Hematopoietic multipotent progenitor cell treated with erythropoietin and hydrocortisone succinate and interleukin-3 and kit ligand, for 17 days (in vitro differentiated cells): ENCODE measurements at regions not wholly inside any gene's neighbourhood (a gene's known extent, or its start where the extent isn't known, plus 50 kb on each side); places are given as distances from the start of the nearest gene placed in this dataset.

Experiments
- DNase-seq: peaks from one replicate; pipeline ENCODE4 v3.0.0-alpha.2; 2015; ENCODE audit warnings: low spot score

DNA sequence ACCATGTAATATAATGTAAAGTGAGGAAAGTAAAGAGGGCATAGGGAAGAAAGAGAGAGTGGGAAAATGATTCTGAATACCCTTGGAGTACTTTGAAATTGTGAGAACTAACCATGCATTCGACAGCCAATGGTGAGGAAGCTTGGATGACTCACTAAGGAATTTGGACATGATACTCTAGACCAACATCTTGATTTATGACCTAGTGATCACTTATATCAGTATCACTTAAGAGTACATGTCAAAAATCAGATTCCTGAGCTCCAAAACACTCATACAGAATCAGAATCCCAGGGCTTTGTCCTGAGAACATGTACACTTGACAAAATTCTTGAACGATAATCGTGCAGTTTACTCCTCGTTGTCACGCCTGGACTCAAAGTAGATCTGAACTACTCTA, 1899.8 kb upstream of the PIK3C3 start:
- DNase-seq, result no peak

DNA sequence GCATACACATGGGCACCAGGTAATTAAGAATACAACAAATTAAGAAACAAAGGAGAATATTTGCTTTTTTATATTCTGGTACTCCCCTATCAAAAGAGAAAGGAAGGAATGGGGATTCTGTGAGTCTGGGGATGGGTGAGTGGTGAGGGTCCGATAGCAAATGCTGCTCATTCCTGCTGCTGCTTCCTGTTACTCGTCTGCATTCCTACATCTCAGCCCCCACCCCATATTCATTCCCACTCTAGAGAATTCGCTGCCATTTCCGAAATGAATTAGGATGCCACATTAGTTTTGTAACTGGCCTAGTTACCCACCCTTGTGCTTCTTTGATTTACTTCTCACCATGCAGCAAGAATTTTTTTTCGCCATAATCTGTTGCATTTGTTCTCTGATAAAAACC, 1905.3 kb upstream of the PIK3C3 start:
- DNase-seq, result no peak

DNA sequence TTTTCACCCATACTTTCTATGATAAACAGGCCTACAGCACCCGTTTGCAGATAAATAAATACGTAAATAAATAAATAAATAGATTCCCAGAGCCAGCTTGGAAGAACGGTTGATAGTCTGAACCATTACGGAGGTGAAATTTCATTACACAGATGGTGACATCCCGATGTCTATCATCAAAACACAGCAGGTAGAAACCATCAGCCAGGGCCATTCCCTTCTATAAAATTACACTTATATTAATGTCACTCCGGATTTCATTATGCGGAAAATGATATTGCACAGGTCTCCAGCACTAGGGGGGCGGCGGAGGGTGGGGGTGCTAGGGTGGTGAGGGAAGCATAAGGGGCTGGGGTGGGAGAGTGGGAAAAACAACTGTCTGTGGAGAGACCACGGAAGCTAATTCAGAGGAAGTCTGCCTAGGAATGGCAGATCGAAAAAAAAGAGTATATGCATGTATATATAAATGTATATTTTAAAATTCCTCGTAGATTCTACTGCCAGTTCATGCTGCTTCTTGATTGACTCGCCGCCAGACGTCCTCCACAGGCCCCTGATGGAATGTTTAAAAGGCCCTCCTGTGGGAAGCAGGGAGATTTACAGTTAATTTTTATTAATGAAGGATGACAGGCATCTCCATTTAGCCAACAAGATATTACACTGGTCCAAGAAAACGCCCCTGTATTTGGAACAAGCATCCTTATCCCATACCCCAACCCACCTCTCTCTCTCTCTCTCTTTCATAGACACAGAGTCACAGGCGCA, 1906.0 kb upstream of the PIK3C3 start:
- DNase-seq, result no peak

GRCh38 chr18:40048253-40048652, 1906.8 kb upstream of the PIK3C3 start:
- DNase-seq, result no peak

DNA sequence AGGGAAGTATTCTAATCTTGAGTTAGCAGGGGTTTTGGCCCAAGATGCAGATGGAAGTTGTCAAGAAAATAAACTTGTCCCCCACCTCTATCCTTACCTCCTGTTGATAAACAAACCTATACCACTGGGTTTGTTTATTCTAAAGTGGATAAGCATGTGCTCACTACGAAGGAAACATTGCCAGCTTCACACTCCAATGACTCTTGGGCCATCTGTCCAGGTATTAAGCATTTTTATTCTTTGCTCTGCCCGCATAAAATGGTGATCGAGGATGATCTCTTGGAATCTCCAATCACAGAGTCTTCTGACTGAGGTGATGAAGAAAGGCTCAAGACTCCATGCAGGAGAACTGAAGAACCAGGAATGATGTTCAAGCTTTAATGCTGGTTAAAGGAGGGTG, 1908.4 kb upstream of the PIK3C3 start:
- DNase-seq, result no peak

DNA sequence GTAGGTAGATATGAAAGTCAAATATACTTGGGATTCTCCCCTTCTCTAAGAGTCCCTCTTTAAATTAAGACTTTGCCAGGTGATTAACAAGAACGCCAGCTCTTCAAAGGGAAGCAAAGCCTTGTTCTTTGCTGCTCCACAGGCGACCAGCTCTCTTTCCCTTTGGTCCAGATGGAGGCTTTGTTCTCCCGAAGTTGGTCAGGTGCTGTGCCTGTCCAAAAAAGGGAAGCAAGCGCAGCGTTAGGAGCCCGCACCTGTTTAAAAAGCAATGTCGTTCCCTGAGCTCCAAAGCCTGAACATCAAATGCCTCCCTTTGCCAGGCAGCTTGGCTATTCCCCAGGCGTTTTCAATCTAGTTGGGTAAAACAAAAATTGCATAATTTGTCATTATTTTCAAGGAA, 1913.1 kb upstream of the PIK3C3 start:
- DNase-seq, result no peak

DNA sequence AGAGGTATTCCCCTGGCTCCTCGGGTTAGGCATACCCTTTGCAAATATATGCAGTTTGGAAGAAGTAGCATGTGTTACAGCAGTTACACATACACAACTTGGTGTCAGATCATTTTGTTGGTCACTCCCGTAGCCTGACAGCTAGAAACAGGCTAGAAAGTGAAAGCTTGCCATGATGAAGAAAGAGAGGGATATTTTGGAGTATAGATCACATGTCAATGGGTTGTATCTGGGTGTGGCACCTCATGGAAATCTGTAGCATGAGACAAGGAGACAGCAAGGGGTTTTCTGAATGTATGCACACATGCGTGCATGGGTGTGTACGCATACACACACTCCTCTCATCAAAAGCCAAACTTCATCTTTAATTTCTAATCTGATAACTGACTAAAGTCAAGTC, 1914.5 kb upstream of the PIK3C3 start:
- DNase-seq, result no peak

DNA sequence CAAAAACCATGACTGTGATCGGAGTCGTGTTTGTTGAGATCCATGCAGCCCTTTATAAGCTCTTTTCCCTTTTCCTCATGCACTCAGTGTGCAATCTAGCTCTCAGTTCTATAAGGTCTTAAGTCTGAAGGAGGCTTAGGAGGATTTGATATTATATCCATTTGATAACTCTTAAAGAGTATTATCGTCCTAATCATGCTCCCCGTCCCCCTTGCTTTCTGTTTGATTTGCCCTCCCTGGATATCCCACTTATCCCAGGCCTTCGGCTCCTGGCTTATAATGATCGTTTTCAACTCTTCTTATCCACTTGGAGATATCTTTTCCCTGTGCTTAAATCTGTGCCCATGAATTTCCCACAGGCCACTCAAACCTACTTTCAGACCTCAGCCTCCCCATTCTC, 1917.7 kb upstream of the PIK3C3 start:
- DNase-seq, result no peak

- no peak for DNase-seq
Measured at GRCh38 chr18:40036861-40037260, 1918.2 kb upstream of the PIK3C3 start.

- DNase-seq, result no peak
Measured at GRCh38 chr18:40035966-40036365, 1919.1 kb upstream of the PIK3C3 start.

GRCh38 chr18:40032076-40032475, 1923.0 kb upstream of the PIK3C3 start:
- no peak for DNase-seq

DNA sequence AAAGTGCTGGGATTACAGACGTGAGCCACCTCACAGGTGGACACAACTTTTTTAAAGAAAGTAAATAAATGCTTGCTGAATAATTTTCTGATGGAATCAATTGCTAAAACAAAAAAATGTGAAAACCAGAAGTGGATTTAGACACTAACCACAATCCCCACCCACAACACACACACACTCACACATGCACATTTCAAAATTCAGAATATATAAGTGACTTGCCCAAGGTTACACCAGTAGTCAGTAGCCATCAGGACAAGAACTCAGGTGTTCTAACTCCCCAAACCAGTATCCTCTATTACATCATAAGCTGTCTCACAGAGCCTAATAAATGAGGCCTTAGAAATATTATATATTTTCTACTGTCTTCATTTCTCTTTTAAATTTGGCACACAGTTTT, 1923.6 kb upstream of the PIK3C3 start:
- no peak for DNase-seq

DNA sequence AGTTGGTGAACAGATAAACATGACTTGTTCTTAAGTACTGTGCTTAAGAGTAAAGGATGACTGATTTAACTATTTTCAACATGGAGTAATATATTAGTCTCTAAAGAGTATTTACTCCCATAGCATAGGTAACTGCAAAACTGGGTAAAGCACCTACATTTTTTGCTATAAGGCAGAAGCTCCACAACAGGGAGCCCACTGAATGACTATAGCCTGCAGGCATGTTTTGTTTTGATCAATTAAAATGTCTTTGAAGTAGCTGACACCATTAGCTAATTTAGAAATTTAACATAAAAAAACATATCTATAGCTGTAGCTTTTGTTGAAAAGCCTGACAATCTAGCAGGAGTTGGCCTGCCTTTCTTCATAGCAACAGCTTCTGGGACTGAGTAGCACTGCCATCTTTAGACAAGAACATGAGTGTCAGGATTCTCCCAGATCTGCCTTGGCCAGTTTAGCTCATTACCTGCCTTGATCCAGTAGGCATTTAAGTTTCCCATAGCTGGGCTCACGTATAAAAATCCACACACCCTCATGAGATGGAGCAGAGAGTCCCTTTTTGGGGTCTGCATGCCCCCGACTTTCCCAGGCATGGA, 1935.1 kb upstream of the PIK3C3 start:
- no peak for DNase-seq

- no peak for DNase-seq
Measured at GRCh38 chr18:40018266-40018665, 1936.8 kb upstream of the PIK3C3 start.

DNA sequence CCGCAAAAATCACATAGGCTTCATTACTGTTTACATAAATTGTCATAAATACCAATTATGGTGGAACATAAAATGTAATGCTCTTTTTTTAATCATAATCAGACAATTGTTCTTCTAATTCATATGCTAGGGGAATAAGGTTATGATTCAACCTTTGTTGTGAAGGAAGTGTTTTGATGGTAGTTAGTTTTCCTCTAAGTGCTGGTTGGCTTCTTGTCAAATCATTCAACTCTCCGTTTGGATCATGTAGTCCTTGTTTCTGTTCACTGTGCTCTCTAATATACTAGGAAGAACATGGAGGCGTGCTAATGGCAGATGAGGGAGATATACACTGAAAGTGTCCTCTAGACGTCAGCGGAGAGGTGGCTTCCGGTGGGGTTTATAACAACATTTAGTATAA, 1938.0 kb upstream of the PIK3C3 start:
- DNase-seq, result no peak

DNA sequence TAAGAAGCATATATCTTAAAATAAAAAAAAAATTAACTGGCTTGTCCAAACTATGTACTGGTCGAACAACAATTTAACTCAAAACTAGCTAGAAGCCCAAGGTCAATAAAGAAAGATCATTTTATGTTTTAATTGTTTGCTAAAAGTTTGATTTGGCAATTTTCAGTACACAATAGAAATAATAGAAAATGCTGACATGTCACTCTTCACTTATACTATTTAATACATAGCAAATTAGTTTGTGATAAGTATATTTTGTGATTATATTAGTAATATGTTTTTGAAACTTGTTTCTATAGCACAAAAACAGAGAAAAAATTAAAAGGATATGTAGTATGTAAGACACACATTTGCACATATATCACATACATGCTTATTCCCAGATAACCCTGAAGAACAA, 1938.6 kb upstream of the PIK3C3 start:
- DNase-seq, result no peak

- no peak for DNase-seq
Measured at GRCh38 chr18:40013001-40013609, 1941.9 kb upstream of the PIK3C3 start.

- DNase-seq, result no peak
Measured at GRCh38 chr18:40011201-40011600, 1943.8 kb upstream of the PIK3C3 start.

GRCh38 chr18:40006634-40007033, 1948.4 kb upstream of the PIK3C3 start:
- no peak for DNase-seq

GRCh38 chr18:40004246-40004645, 1950.8 kb upstream of the PIK3C3 start:
- no peak for DNase-seq

GRCh38 chr18:39998317-39998716, 1956.7 kb upstream of the PIK3C3 start:
- no peak for DNase-seq

GRCh38 chr18:39994498-39994897, 1960.5 kb upstream of the PIK3C3 start:
- DNase-seq, result no peak

DNA sequence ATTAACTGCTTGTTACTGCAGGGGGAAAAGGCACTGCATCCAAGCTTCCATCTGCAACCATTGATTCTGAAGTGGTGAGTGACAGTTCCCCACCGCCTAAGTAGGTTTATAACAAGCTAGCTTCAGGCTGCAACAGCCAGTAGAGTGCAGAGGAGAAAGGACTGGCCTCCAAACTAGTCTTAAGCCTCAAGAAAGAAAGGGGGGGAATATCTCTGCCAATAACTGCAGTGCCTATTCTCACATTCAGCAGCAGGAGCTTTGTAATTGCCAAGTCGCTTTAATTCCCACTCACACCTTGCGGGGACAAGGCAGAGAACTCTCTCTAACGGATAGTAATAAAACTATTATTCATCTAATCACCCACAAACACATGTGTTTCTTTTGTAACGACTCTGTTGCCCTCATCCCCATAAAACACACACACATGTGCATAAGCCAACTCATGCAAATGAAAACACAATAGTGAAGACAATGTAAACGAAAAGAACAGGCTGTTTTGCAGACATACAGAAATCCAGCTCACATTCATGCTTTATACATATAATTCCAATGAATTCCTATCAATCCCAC, 1963.3 kb upstream of the PIK3C3 start:
- no peak for DNase-seq
